HG03139 (cell line): ENCODE measurements at regions not wholly inside any gene's neighbourhood (a gene's known extent, or its start where the extent isn't known, plus 50 kb on each side); places are given as distances from the start of the nearest gene placed in this dataset.

Experiments used
- ATAC-seq: cut with Tn5 transposase; IDR thresholded peaks from one replicate; pipeline ENCODE4 v1.9.1; 2021; ENCODE audit not compliant: unreplicated experiment

- ATAC-seq, result no peak
Observed at GRCh38 chr1:157292809-157293564, 154.8 kb upstream of the ETV3 start.

- ATAC-seq, result no peak
Observed at GRCh38 chr1:157292302-157292701, 154.1 kb upstream of the ETV3 start.

GRCh38 chr1:157291083-157291482 lies 152.9 kb upstream of the ETV3 start:
- no peak for ATAC-seq

GRCh38 chr1:157289424-157290105 lies 151.4 kb upstream of the ETV3 start:
- ATAC-seq, result no peak

- ATAC-seq, result no peak
Observed at GRCh38 chr1:157288996-157289395, 150.8 kb upstream of the ETV3 start.

- no peak for ATAC-seq
Observed at GRCh38 chr1:157288492-157288891, 150.3 kb upstream of the ETV3 start.

- no peak for ATAC-seq
Observed at GRCh38 chr1:157288006-157288405, 149.8 kb upstream of the ETV3 start.

GRCh38 chr1:157287462-157287861 lies 149.3 kb upstream of the ETV3 start:
- ATAC-seq, result no peak

- no peak for ATAC-seq
Observed at GRCh38 chr1:157286646-157287420, 148.6 kb upstream of the ETV3 start.

- ATAC-seq, result no peak
Observed at GRCh38 chr1:157286096-157286495, 147.9 kb upstream of the ETV3 start.

- no peak for ATAC-seq
Observed at GRCh38 chr1:157284451-157284850, 146.3 kb upstream of the ETV3 start.

GRCh38 chr1:157279802-157280140 lies 141.6 kb upstream of the ETV3 start:
- no peak for ATAC-seq

- no peak for ATAC-seq
Observed at GRCh38 chr1:157279138-157279801, 141.1 kb upstream of the ETV3 start.

- ATAC-seq, result no peak
Observed at GRCh38 chr1:157278383-157279137, 140.4 kb upstream of the ETV3 start.

- no peak for ATAC-seq
Observed at GRCh38 chr1:157277913-157278312, 139.7 kb upstream of the ETV3 start.

GRCh38 chr1:157277281-157277680 lies 139.1 kb upstream of the ETV3 start:
- no peak for ATAC-seq

GRCh38 chr1:157274698-157275534 lies 136.7 kb upstream of the ETV3 start:
- no peak for ATAC-seq

GRCh38 chr1:157272729-157273524 lies 134.7 kb upstream of the ETV3 start:
- no peak for ATAC-seq

- ATAC-seq, result no peak
Observed at GRCh38 chr1:157272264-157272663, 134.1 kb upstream of the ETV3 start.
